ENCODE measurements at regions not wholly inside any gene's neighbourhood (a gene's known extent, or its start where the extent isn't known, plus 50 kb on each side); places are given as distances from the start of the nearest gene placed in this dataset.

GRCh38 chr12:30825341-30825740 is 70.6 kb upstream of the CAPRIN2 start:
- H3K27me3 ChIP-seq (ENCODE audit: insufficient read depth, low read length) = no peaks in the 10 kb centered on the region; the same call in 1 of the 2 replicates
- no peak for TF ChIP-seq CTCF (conservative IDR thresholded peaks at IDR 0.05)

More at GRCh38 chr12:30825341-30825740, 70.6 kb upstream of the CAPRIN2 start:
- Histone ChIP-seq H4K20me1 (ENCODE audit: control insufficient read depth, insufficient read depth, insufficient read length) (no peaks in the 10 kb centered on the region), H3T11ph (ENCODE audit: low read length) (no peak overlapping the region), H4K8ac (replicated peaks; ENCODE audit: insufficient read length, low read depth, low read length) (no peak overlapping the region), H3K4me1 (ENCODE audit: insufficient read depth, low read length) (no peaks in the 10 kb centered on the region), H2BK5ac (ENCODE audit: insufficient read length, low read length) (no peak overlapping the region), H2AFZ (ENCODE audit: low read length) (no peak overlapping the region), H3K27ac (ENCODE audit: insufficient read length, low read depth, low read length) (no peak overlapping the region), H2AK5ac (ENCODE audit: insufficient read length, low read length) (no peak overlapping the region), H2BK20ac (ENCODE audit: low read depth, low read length, poor library complexity, severe bottlenecking) (no peak overlapping the region), H3K18ac (ENCODE audit: insufficient read length, low read depth, low read length) (no peak overlapping the region), H3K4ac (ENCODE audit: low read depth, low read length) (no peak overlapping the region), H3K9ac (ENCODE audit: extremely low read depth, insufficient read length, low read length) (no peak overlapping the region), H2BK120ac (ENCODE audit: low read depth, low read length, poor library complexity, severe bottlenecking) (no peak overlapping the region), H3K23me2 (ENCODE audit: insufficient read length, low read depth, low read length, poor library complexity, severe bottlenecking) (peaks cover 13% of the 10 kb centered on the region), H3K79me1 (ENCODE audit: insufficient read depth, low read depth, low read length, poor library complexity, severe bottlenecking) (no peaks in the 10 kb centered on the region), H3K23ac (ENCODE audit: insufficient read length, low read depth, low read length) (no peak overlapping the region), H2BK15ac (ENCODE audit: low read depth, low read length) (no peak overlapping the region), H4K91ac (ENCODE audit: insufficient read length, low read depth, low read length) (no peak overlapping the region), H3K9me3 (ENCODE audit: control insufficient read depth, low read depth, low read length) (no peaks in the 10 kb centered on the region), H3K56ac (ENCODE audit: insufficient read length, low read depth, low read length) (no peak overlapping the region), H2BK12ac (ENCODE audit: insufficient read length, low read depth, low read length) (no peak overlapping the region), H4K5ac (ENCODE audit: insufficient read length, low read depth, low read length) (no peak overlapping the region), H3K79me2 (ENCODE audit: insufficient read depth, low read length) (no peaks in the 10 kb centered on the region), H3K4me2 (ENCODE audit: insufficient read depth, insufficient read length, low read length) (no peak overlapping the region), H3K14ac (ENCODE audit: insufficient read depth, low read length) (no peak overlapping the region)
- peaks cover 17 to 20% of the 10 kb centered on the region in 2 experiments for H3K4me1 Mint-ChIP-seq
- no peak for DNase-seq
- WGBS (ENCODE audit: extremely low coverage, insufficient read length, low lambda C conversion rate) = no CpG with 5 or more reads among the region's 4 CpGs
- no peaks in the 10 kb centered on the region for H3K9me3 Mint-ChIP-seq
- peaks cover 62% of the 10 kb centered on the region for H3K27me3 Mint-ChIP-seq (ENCODE audit: low read depth)
- no peak overlapping the region for H3K27ac Mint-ChIP-seq
- no peak overlapping the region for H3K4me3 Mint-ChIP-seq
- no peaks in the 10 kb centered on the region; a peak in 1 of 7 replicates for H3K36me3 Mint-ChIP-seq (ENCODE audit: insufficient read depth in 1 of 3, low read depth in 3 of 3)
